NB4 (cell line): ENCODE measurements at regions not wholly inside any gene's neighbourhood (a gene's known extent, or its start where the extent isn't known, plus 50 kb on each side); places are given as distances from the start of the nearest gene placed in this dataset.
"Not testable (repeated sequence)": the region's sequence is repeated elsewhere in the genome, so short reads cannot be mapped to it uniquely, and the experiment has no call there.

ENCODE experiments used
- DNase-seq: peaks from one replicate; pipeline ENCODE4 v3.0.0; 2010; ENCODE audit warnings: low read depth
- H3K4me3 ChIP-seq: one replicate; pipeline ENCODE4 v1.5.1; 2011; ENCODE audit warnings: mild to moderate bottlenecking, low read depth, low read length, moderate library complexity
- CTCF ChIP-seq: IDR thresholded peaks from one replicate; pipeline ENCODE4 v1.5.1; 2012; ENCODE audit warnings: low read depth, low read length
- MAX ChIP-seq: IDR thresholded peaks from 2 replicates; pipeline ENCODE4 v1.6.1; 2011; ENCODE audit warnings: low read depth, low read length
- MYC ChIP-seq: IDR thresholded peaks from 2 replicates; pipeline ENCODE4 v1.6.1; 2011; ENCODE audit warnings: low read depth, low read length
- POLR2A ChIP-seq: IDR thresholded peaks from 2 replicates; pipeline ENCODE4 v1.6.1; 2011; ENCODE audit warnings: mild to moderate bottlenecking; ENCODE audit not compliant: insufficient read length; ENCODE audit errors: extremely low read depth

GRCh38 chr7:19969859-19970493 lies 196.6 kb upstream of the TMEM196 start:
- no peak for DNase-seq
- H3K4me3 ChIP-seq: no peak overlapping the region
- TF ChIP-seq MYC: no peak

GRCh38 chr7:19964246-19964645 lies 190.8 kb upstream of the TMEM196 start:
- TF ChIP-seq MAX: no peak
- TF ChIP-seq CTCF: no peak
- no peak for TF ChIP-seq MYC
- no peak for TF ChIP-seq POLR2A
- DNase-seq: no peak
- H3K4me3 ChIP-seq: no peak overlapping the region

GRCh38 chr7:19963695-19964094 lies 190.3 kb upstream of the TMEM196 start:
- DNase-seq: no peak
- TF ChIP-seq POLR2A (no peak), MYC (no peak), MAX (no peak), CTCF (no peak)
- no peak overlapping the region for H3K4me3 ChIP-seq

- TF ChIP-seq MAX (no peak), CTCF (no peak), POLR2A (no peak), MYC (no peak)
- DNase-seq: no peak
- H3K4me3 ChIP-seq: no peak overlapping the region
Measured at GRCh38 chr7:19958309-19958896, 185.0 kb upstream of the TMEM196 start.

- TF ChIP-seq CTCF (no peak), MYC (no peak), MAX (no peak), POLR2A (no peak)
- no peak overlapping the region for H3K4me3 ChIP-seq
- DNase-seq: no peak
Measured at GRCh38 chr7:19957664-19958063, 184.2 kb upstream of the TMEM196 start.

GRCh38 chr7:19954166-19954565 lies 180.7 kb upstream of the TMEM196 start:
- not testable (repeated sequence) for DNase-seq, H3K4me3 ChIP-seq

- DNase-seq, H3K4me3 ChIP-seq: not testable (repeated sequence)
Measured at GRCh38 chr7:19953411-19953810, 180.0 kb upstream of the TMEM196 start.

- TF ChIP-seq POLR2A: no peak
- no peak for TF ChIP-seq MAX
- no peak for TF ChIP-seq CTCF
- TF ChIP-seq MYC: no peak
- DNase-seq: no peak
- no peak overlapping the region for H3K4me3 ChIP-seq
Measured at GRCh38 chr7:19948160-19948559, 174.7 kb upstream of the TMEM196 start.
